ENCODE measurements at regions not wholly inside any gene's neighbourhood (a gene's known extent, or its start where the extent isn't known, plus 50 kb on each side); places are given as distances from the start of the nearest gene placed in this dataset.

GRCh38 chrX:98514032-98514431 lies 1630.3 kb downstream of the RPA4 start:
- H3K36me3 ChIP-seq (ENCODE audit: control insufficient read depth in 2 of 3, insufficient read depth in 3 of 3, low read length in 3 of 3) = no peaks in the 10 kb centered on the region
- H3K27me3 ChIP-seq (ENCODE audit: control insufficient read depth, insufficient read depth, low read length) = no peaks in the 10 kb centered on the region
- H3K4me3 ChIP-seq (ENCODE audit: low read length in 3 of 3) = no peak overlapping the region
- no peak overlapping the region for H3K9ac ChIP-seq (ENCODE audit: low read length in 3 of 3)
- intact Hi-C loops (cut with DNase I) = no loop called here
- H3K4me1 ChIP-seq (ENCODE audit: control insufficient read depth in 2 of 3, insufficient read depth in 2 of 3, low read depth in 1 of 3, low read length in 3 of 3) = no peaks in the 10 kb centered on the region
- H3K27ac ChIP-seq (ENCODE audit: low read depth in 2 of 2, low read length in 2 of 2) = no peak overlapping the region
- no peak for TF ChIP-seq CTCF (IDR thresholded peaks at IDR 0.05; ENCODE audit: borderline replicate concordance, extremely low read depth, insufficient read depth)
- DNase-seq (no peak), FAIRE-seq (no peak)
- no peaks in the 10 kb centered on the region for H3K9me3 ChIP-seq (ENCODE audit: control insufficient read depth in 2 of 3, insufficient read depth in 1 of 3, low read length in 3 of 3)

- H3K9me3 ChIP-seq (ENCODE audit: control insufficient read depth in 2 of 3, insufficient read depth in 1 of 3, low read length in 3 of 3) = no peaks in the 10 kb centered on the region
- intact Hi-C loops (cut with DNase I) = no loop called here
- TF ChIP-seq CTCF (IDR thresholded peaks at IDR 0.05; ENCODE audit: borderline replicate concordance, extremely low read depth, insufficient read depth) = no peak
- no peak overlapping the region for H3K9ac ChIP-seq (ENCODE audit: low read length in 3 of 3)
- peak; percentile 13 for FAIRE-seq
- DNase-seq = no peak
- no peaks in the 10 kb centered on the region for H3K36me3 ChIP-seq (ENCODE audit: control insufficient read depth in 2 of 3, insufficient read depth in 3 of 3, low read length in 3 of 3)
- no peak overlapping the region for H3K27ac ChIP-seq (ENCODE audit: low read depth in 2 of 2, low read length in 2 of 2)
- H3K27me3 ChIP-seq (ENCODE audit: control insufficient read depth, insufficient read depth, low read length) = no peaks in the 10 kb centered on the region
- H3K4me3 ChIP-seq (ENCODE audit: low read length in 3 of 3) = no peak overlapping the region
- H3K4me1 ChIP-seq (ENCODE audit: control insufficient read depth in 2 of 3, insufficient read depth in 2 of 3, low read depth in 1 of 3, low read length in 3 of 3) = no peaks in the 10 kb centered on the region
These were observed 1632.4 kb downstream of the RPA4 start for GRCh38 chrX:98516120-98516519.

GRCh38 chrX:98523026-98523425 lies 1639.3 kb downstream of the RPA4 start:
- DNase-seq (peak in 2 of 5 donors; percentile 4 to 24), FAIRE-seq (no peak)
- Histone ChIP-seq H3K36me3 (ENCODE audit: control insufficient read depth in 2 of 3, insufficient read depth in 3 of 3, low read length in 3 of 3) (no peaks in the 10 kb centered on the region), H3K4me1 (ENCODE audit: control insufficient read depth in 2 of 3, insufficient read depth in 2 of 3, low read depth in 1 of 3, low read length in 3 of 3) (no peaks in the 10 kb centered on the region), H3K9me3 (ENCODE audit: control insufficient read depth in 2 of 3, insufficient read depth in 1 of 3, low read length in 3 of 3) (no peaks in the 10 kb centered on the region), H3K27me3 (ENCODE audit: control insufficient read depth, insufficient read depth, low read length) (no peaks in the 10 kb centered on the region), H3K4me3 (ENCODE audit: low read length in 3 of 3) (no peak overlapping the region), H3K27ac (ENCODE audit: low read depth in 2 of 2, low read length in 2 of 2) (no peak overlapping the region), H3K9ac (ENCODE audit: low read length in 3 of 3) (no peak overlapping the region)
- TF ChIP-seq CTCF (IDR thresholded peaks at IDR 0.05; ENCODE audit: borderline replicate concordance, extremely low read depth, insufficient read depth) = no peak
- intact Hi-C loops (cut with DNase I) = no loop called here

GRCh38 chrX:98523521-98523920 lies 1639.8 kb downstream of the RPA4 start:
- Histone ChIP-seq H3K4me3 (ENCODE audit: low read length in 3 of 3) (no peak overlapping the region), H3K36me3 (ENCODE audit: control insufficient read depth in 2 of 3, insufficient read depth in 3 of 3, low read length in 3 of 3) (no peaks in the 10 kb centered on the region), H3K9ac (ENCODE audit: low read length in 3 of 3) (no peak overlapping the region), H3K9me3 (ENCODE audit: control insufficient read depth in 2 of 3, insufficient read depth in 1 of 3, low read length in 3 of 3) (no peaks in the 10 kb centered on the region), H3K27me3 (ENCODE audit: control insufficient read depth, insufficient read depth, low read length) (no peaks in the 10 kb centered on the region), H3K4me1 (ENCODE audit: control insufficient read depth in 2 of 3, insufficient read depth in 2 of 3, low read depth in 1 of 3, low read length in 3 of 3) (no peaks in the 10 kb centered on the region), H3K27ac (ENCODE audit: low read depth in 2 of 2, low read length in 2 of 2) (no peak overlapping the region)
- intact Hi-C loops (cut with DNase I) = no loop called here
- FAIRE-seq = no peak
- no peak for DNase-seq
- no peak for TF ChIP-seq CTCF (IDR thresholded peaks at IDR 0.05; ENCODE audit: borderline replicate concordance, extremely low read depth, insufficient read depth)

All from kidney (tissue), 13 donors.